Gastroesophageal sphincter (tissue), 4 donors: ENCODE measurements at regions not wholly inside any gene's neighbourhood (a gene's known extent, or its start where the extent isn't known, plus 50 kb on each side); places are given as distances from the start of the nearest gene placed in this dataset.

Experiments used
- ATAC-seq: fragments of 150-250 bp; one replicate; pipeline ENCODE4 v1.9.1; 2016; ENCODE audit warnings: mild to moderate bottlenecking, moderate library complexity
- H3K27ac ChIP-seq, 4 donors: fragments of 200-600 bp; sonication (generic) in 3 of 4; 1 replicate in 3 of 4; 2 replicates in 1 of 4; pipeline ENCODE4 v1.5.1; 2016 to 2019
- H3K27me3 ChIP-seq: fragments of 200-600 bp; sonication (generic); one replicate; pipeline ENCODE4 v1.5.1; 2019
- H3K36me3 ChIP-seq, 2 donors: fragments of 200-600 bp; sonication (generic); one replicate each; pipeline ENCODE4 v1.5.1; 2019; ENCODE audit warnings: control low read depth in 1 of 2
- H3K4me1 ChIP-seq, 3 donors: fragments of 200-600 bp; sonication (generic); 1 replicate in 2 of 3; 2 replicates in 1 of 3; pipeline ENCODE4 v1.5.1; 2016 to 2019; ENCODE audit warnings: control low read depth in 2 of 3
- H3K4me3 ChIP-seq, 2 donors: fragments of 200-600 bp; sonication (generic); one replicate each; pipeline ENCODE4 v1.5.1; 2019; ENCODE audit warnings: mild to moderate bottlenecking in 1 of 2, moderate library complexity in 1 of 2
- H3K9me3 ChIP-seq, 3 donors: fragments of 200-600 bp; sonication (generic); one replicate each; pipeline ENCODE4 v1.5.1; 2017 to 2019; ENCODE audit warnings: control low read depth in 2 of 3
- CTCF ChIP-seq, 4 experiments: fragments of 200-600 bp in 2 of 4; fragments of 450-650 bp in 2 of 4; sonication (generic) in 1 of 4; IDR thresholded peaks; one replicate each; pipeline ENCODE4 v1.5.1; 2017 to 2019; ENCODE audit warnings: antibody characterized with exemption in 4 of 4, mild to moderate bottlenecking in 2 of 4, moderate library complexity in 2 of 4
- EP300 ChIP-seq: sonication (generic); formaldehyde crosslinking; IDR thresholded peaks from one replicate; pipeline ENCODE4 v1.6.1; 2017; ENCODE audit warnings: antibody characterized with exemption, mild to moderate bottlenecking
- POLR2A ChIP-seq, 2 donors: fragments of 450-650 bp; IDR thresholded peaks; one replicate each; pipeline ENCODE4 v1.6.1; 2017; ENCODE audit warnings: antibody characterized with exemption in 2 of 2, mild to moderate bottlenecking in 2 of 2, moderate library complexity in 1 of 2
- POLR2AphosphoS5 ChIP-seq: sonication (generic); formaldehyde crosslinking; IDR thresholded peaks from one replicate; pipeline ENCODE4 v1.6.1; 2017; ENCODE audit warnings: antibody characterized with exemption
- WGBS, 2 donors: methylation state at CpG; one replicate each; pipeline ENCODE4 v1.1.5; 2018; ENCODE audit warnings: low coverage in 1 of 2; 5-methylcytosine and 5-hydroxymethylcytosine counted together

- Histone ChIP-seq H3K36me3 (no peaks in the 10 kb centered on the region), H3K4me1 (no peaks in the 10 kb centered on the region), H3K27me3 (no peaks in the 10 kb centered on the region), H3K27ac (no peak overlapping the region), H3K9me3 (no peaks in the 10 kb centered on the region), H3K4me3 (no peak overlapping the region)
- no peak for ATAC-seq
- 74 to 78% methylated on average over 3 of the region's 3 CpGs for WGBS, 2 donors
- TF ChIP-seq POLR2AphosphoS5 (no peak), CTCF (IDR thresholded peaks at IDR 0.05) (no peak), POLR2A (IDR thresholded peaks at IDR 0.05) (no peak), EP300 (no peak)
These were observed 187.7 kb upstream of the BMP2 start for GRCh38 chr20:6579824-6580223.

GRCh38 chr20:6579417-6579816 lies 188.1 kb upstream of the BMP2 start:
- WGBS, 2 donors = 72 to 88% methylated on average over 3 to 4 of the region's 5 CpGs
- Histone ChIP-seq H3K27me3 (no peaks in the 10 kb centered on the region), H3K4me1 (no peaks in the 10 kb centered on the region), H3K36me3 (no peaks in the 10 kb centered on the region), H3K9me3 (no peaks in the 10 kb centered on the region), H3K4me3 (no peak overlapping the region), H3K27ac (no peak overlapping the region)
- no peak for TF ChIP-seq CTCF (IDR thresholded peaks at IDR 0.05)
- TF ChIP-seq EP300 = no peak
- TF ChIP-seq POLR2A (IDR thresholded peaks at IDR 0.05) = no peak
- no peak for TF ChIP-seq POLR2AphosphoS5
- no peak for ATAC-seq

GRCh38 chr20:6577451-6577850 lies 190.0 kb upstream of the BMP2 start:
- 44 to 50% methylated on average over 1 of the region's 1 CpG for WGBS, 2 donors
- Histone ChIP-seq H3K36me3 (no peaks in the 10 kb centered on the region), H3K9me3 (no peaks in the 10 kb centered on the region), H3K4me3 (no peak overlapping the region), H3K4me1 (no peaks in the 10 kb centered on the region), H3K27me3 (no peaks in the 10 kb centered on the region), H3K27ac (no peak overlapping the region)
- no peak for ATAC-seq
- TF ChIP-seq POLR2AphosphoS5 = no peak
- TF ChIP-seq POLR2A (IDR thresholded peaks at IDR 0.05) = no peak
- TF ChIP-seq CTCF (IDR thresholded peaks at IDR 0.05) = no peak
- no peak for TF ChIP-seq EP300

- no peak for TF ChIP-seq POLR2A (IDR thresholded peaks at IDR 0.05)
- no peak for TF ChIP-seq EP300
- no peak for TF ChIP-seq CTCF (IDR thresholded peaks at IDR 0.05)
- no peak for TF ChIP-seq POLR2AphosphoS5
These were observed 190.8 kb upstream of the BMP2 start for GRCh38 chr20:6576726-6577125.

GRCh38 chr20:6575912-6576401 lies 191.5 kb upstream of the BMP2 start:
- no peak for TF ChIP-seq EP300
- TF ChIP-seq CTCF (IDR thresholded peaks at IDR 0.05) = no peak
- no peak for TF ChIP-seq POLR2AphosphoS5
- TF ChIP-seq POLR2A (IDR thresholded peaks at IDR 0.05) = no peak
- 38 to 42% methylated on average over 6 to 7 of the region's 7 CpGs for WGBS, 2 donors
- H3K4me3 ChIP-seq = no peak overlapping the region
- no peaks in the 10 kb centered on the region for H3K27me3 ChIP-seq
- no peaks in the 10 kb centered on the region for H3K9me3 ChIP-seq
- no peaks in the 10 kb centered on the region for H3K36me3 ChIP-seq
- ATAC-seq = no peak
- H3K4me1 ChIP-seq = no peaks in the 10 kb centered on the region
- no peak overlapping the region for H3K27ac ChIP-seq

More at GRCh38 chr20:6576726-6577125, 190.8 kb upstream of the BMP2 start:
- H3K9me3 ChIP-seq = no peaks in the 10 kb centered on the region
- no peaks in the 10 kb centered on the region for H3K27me3 ChIP-seq
- no peaks in the 10 kb centered on the region for H3K36me3 ChIP-seq
- WGBS, 2 donors = 43 to 74% methylated on average over 3 of the region's 3 CpGs
- ATAC-seq = no peak
- H3K4me1 ChIP-seq = no peaks in the 10 kb centered on the region
- no peak overlapping the region for H3K27ac ChIP-seq
- no peak overlapping the region for H3K4me3 ChIP-seq
